Brain microvascular endothelial cell (primary cell): ENCODE measurements at regions not wholly inside any gene's neighbourhood (a gene's known extent, or its start where the extent isn't known, plus 50 kb on each side); places are given as distances from the start of the nearest gene placed in this dataset.

Experiments used
- DNase-seq: peaks from one replicate; pipeline ENCODE4 v3.0.0-alpha.2; 2020
- H3K27ac ChIP-seq: fragments of 250-450 bp; sonication (Bioruptor Pico); 2 replicates; pipeline ENCODE4 v1.5.1; 2020; ENCODE audit warnings: mild to moderate bottlenecking, moderate library complexity
- H3K27me3 ChIP-seq: fragments of 250-450 bp; sonication (Bioruptor Pico); replicated peaks from 2 replicates; pipeline ENCODE4 v1.5.1; 2020; ENCODE audit warnings: mild to moderate bottlenecking
- H3K36me3 ChIP-seq: fragments of 250-450 bp; sonication (Bioruptor Pico); replicated peaks from 2 replicates; pipeline ENCODE4 v1.5.1; 2020; ENCODE audit warnings: mild to moderate bottlenecking
- H3K4me3 ChIP-seq: 2 replicates; pipeline ENCODE4 v1.5.1; 2011; ENCODE audit warnings: low read depth, mild to moderate bottlenecking, control low read depth, low read length, moderate library complexity
- in situ Hi-C: cut with HindIII; loops from 2 replicates; pipeline ENCODE4 v1.10.0; 2017; ENCODE audit warnings: low sequenced_read_pairs, low pct_ligation_motif_present
- TF ChIP-seq, protein P1 (sequence below): IDR thresholded peaks from 2 replicates; pipeline ENCODE4 v1.5.1; 2011; ENCODE audit warnings: low read depth, mild to moderate bottlenecking, moderate library complexity, low read length, control low read depth, inconsistent platforms; ENCODE audit errors: missing control alignments

GRCh38 chr2:122183890-122184289 lies 428.4 kb downstream of the TSN start:
- Histone ChIP-seq H3K27ac (no peak overlapping the region), H3K27me3 (no peaks in the 10 kb centered on the region), H3K36me3 (no peaks in the 10 kb centered on the region), H3K4me3 (no peak overlapping the region)
- no peak for DNase-seq
- TF ChIP-seq, protein P1, sequence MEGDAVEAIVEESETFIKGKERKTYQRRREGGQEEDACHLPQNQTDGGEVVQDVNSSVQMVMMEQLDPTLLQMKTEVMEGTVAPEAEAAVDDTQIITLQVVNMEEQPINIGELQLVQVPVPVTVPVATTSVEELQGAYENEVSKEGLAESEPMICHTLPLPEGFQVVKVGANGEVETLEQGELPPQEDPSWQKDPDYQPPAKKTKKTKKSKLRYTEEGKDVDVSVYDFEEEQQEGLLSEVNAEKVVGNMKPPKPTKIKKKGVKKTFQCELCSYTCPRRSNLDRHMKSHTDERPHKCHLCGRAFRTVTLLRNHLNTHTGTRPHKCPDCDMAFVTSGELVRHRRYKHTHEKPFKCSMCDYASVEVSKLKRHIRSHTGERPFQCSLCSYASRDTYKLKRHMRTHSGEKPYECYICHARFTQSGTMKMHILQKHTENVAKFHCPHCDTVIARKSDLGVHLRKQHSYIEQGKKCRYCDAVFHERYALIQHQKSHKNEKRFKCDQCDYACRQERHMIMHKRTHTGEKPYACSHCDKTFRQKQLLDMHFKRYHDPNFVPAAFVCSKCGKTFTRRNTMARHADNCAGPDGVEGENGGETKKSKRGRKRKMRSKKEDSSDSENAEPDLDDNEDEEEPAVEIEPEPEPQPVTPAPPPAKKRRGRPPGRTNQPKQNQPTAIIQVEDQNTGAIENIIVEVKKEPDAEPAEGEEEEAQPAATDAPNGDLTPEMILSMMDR: no peak
- in situ Hi-C loops: no loop called here

DNA sequence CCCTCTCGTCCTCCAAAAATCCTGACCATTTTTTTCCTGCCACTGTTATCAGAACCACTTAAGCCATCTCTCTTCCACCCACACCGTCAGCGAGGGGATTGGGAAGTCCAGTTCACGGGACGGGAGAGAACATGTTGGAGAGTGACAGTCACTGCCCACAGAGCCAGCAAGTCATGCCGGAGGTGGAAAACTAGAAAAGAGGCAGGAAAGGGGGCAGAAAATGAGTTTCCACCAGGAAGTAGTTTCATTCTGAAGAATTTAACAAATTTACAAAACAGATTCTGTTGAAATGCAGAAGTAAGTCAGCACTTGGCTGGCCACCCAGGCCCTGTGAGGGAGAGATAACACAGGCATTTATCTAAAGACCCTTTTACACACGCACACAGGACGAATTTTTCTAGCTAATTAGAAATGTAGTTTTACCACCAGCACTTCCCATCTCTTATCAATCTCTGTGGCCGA lies 431.3 kb downstream of the TSN start:
- in situ Hi-C loops: no loop called here
- Histone ChIP-seq H3K4me3 (no peak overlapping the region), H3K27me3 (no peaks in the 10 kb centered on the region), H3K27ac (no peak overlapping the region), H3K36me3 (no peaks in the 10 kb centered on the region)
- DNase-seq: no peak
- TF ChIP-seq, protein P1: no peak

DNA sequence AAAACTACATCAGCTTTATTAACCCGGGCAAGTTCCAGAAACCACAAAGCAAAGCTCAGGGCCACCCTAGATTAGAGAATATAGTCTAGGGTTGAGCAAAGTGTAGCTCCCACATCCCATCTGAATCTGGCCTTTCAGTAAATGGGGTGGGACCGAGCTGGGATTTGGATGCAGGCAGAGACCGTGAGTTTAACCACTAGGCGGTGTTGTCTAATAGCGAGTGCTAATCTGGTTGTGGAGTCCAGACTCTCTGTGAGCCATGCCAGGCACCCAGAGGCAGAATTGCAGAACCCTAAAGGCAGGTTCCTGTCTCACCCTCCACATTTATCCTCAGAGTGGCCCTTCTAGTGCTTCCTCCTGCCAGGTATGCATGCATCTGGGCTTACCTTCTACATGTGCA lies 435.9 kb downstream of the TSN start:
- Histone ChIP-seq H3K4me3 (no peak overlapping the region), H3K27ac (no peak overlapping the region), H3K36me3 (no peaks in the 10 kb centered on the region), H3K27me3 (no peaks in the 10 kb centered on the region)
- TF ChIP-seq, protein P1: peak; percentile 66
- DNase-seq: peak; percentile 7
- in situ Hi-C loops: no loop called here

GRCh38 chr2:122193622-122194021 lies 438.2 kb downstream of the TSN start:
- Histone ChIP-seq H3K4me3 (no peak overlapping the region), H3K27me3 (no peaks in the 10 kb centered on the region), H3K36me3 (no peaks in the 10 kb centered on the region), H3K27ac (no peak overlapping the region)
- DNase-seq: no peak
- TF ChIP-seq, protein P1: no peak
- in situ Hi-C loops: no loop called here

DNA sequence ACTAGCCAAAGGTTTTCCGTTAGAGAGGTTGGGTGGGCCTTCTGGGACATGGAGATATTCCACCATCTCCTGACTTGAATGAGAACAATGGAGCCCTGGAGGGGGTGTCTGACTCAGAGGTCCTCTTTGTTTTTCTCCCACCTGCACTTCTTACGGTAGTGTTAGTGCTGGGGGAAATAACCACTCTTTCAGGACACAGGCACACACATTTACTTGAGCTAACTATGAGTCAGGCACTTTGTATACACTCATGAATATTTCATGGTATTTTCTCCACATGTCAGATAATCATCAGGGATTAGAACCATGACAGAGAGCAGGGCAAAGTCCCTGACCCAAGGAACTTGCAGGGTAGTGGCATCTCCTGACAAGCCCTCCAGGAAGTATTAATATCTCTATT lies 439.1 kb downstream of the TSN start:
- Histone ChIP-seq H3K36me3 (no peaks in the 10 kb centered on the region), H3K27me3 (no peaks in the 10 kb centered on the region), H3K27ac (no peak overlapping the region), H3K4me3 (no peak overlapping the region)
- TF ChIP-seq, protein P1: no peak
- in situ Hi-C loops: no loop called here
- DNase-seq: no peak

GRCh38 chr2:122203523-122203922 lies 448.1 kb downstream of the TSN start:
- Histone ChIP-seq H3K27ac (no peak overlapping the region), H3K27me3 (no peaks in the 10 kb centered on the region), H3K4me3 (no peak overlapping the region), H3K36me3 (no peaks in the 10 kb centered on the region)
- in situ Hi-C loops: no loop called here
- TF ChIP-seq, protein P1: peak; percentile 26
- peak; percentile 48 for DNase-seq
